ENCODE measurements at regions not wholly inside any gene's neighbourhood (a gene's known extent, or its start where the extent isn't known, plus 50 kb on each side); places are given as distances from the start of the nearest gene placed in this dataset.

DNA sequence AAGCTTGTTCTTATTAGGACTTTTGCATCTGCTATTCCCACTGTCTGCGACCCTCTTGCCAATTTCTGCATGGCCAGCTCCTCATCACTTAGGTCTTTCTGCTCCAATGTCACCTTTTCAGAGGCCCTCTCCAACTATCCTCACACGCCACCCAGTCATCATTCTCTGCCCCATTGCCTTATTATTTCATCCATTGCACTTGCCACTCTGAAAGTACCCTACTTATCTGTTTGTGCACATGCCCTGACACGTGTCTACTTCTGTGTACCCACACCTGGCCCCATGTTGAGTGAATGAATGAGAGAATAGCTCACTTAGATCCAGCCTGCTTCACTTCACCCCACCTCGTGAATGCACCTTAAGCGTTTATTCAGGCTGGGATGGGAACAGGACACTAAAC, 218.7 kb upstream of the TBX3 start:
- no peak overlapping the region for H3K4me3 ChIP-seq
- H2AFZ ChIP-seq, result no peak overlapping the region
- H3K36me3 ChIP-seq (ENCODE audit: low read depth), result no peaks in the 10 kb centered on the region
- 0 out of 2 replicates have a peak overlapping the region, but pooled peaks have one; percentile 21 for H3K27ac ChIP-seq
- H3K79me2 ChIP-seq (ENCODE audit: insufficient read depth), result no peaks in the 10 kb centered on the region
- no peaks in the 10 kb centered on the region for H3K9me3 ChIP-seq (ENCODE audit: low read depth)
- no peaks in the 10 kb centered on the region for H4K20me1 ChIP-seq (ENCODE audit: insufficient read depth)
- H3F3A ChIP-seq (ENCODE audit: insufficient read depth), result peaks cover 16% of the 10 kb centered on the region
- TF ChIP-seq EZH2phosphoT487 (IDR thresholded peaks at IDR 0.05; ENCODE audit: insufficient read depth, low read depth) (no peak), EZH2 (IDR thresholded peaks at IDR 0.05; ENCODE audit: insufficient read depth, poor library complexity, severe bottlenecking) (no peak)
- 73 to 77% methylated on average over 5 of the region's 5 CpGs for WGBS, 2 experiments (ENCODE audit: low coverage in 1 of 2, low lambda C conversion rate in 2 of 2, missing lambda C conversion rate in 2 of 2)
- no peak overlapping the region for H3K9ac ChIP-seq
- DNase-seq, result no peak
- no peaks in the 10 kb centered on the region for H3K27me3 ChIP-seq (replicated peaks; ENCODE audit: insufficient read depth)
- peak overlapping the region; percentile 17 for H3K4me2 ChIP-seq (ENCODE audit: unreplicated experiment)
- H3K4me1 ChIP-seq (ENCODE audit: insufficient read depth), result peaks cover 21% of the 10 kb centered on the region
- H3K9me2 ChIP-seq (ENCODE audit: insufficient read depth), result no peaks in the 10 kb centered on the region
- in situ Hi-C loops (cut with MboI), result no loop called here

GRCh38 chr12:114901316-114901715, 217.3 kb upstream of the TBX3 start:
- in situ Hi-C loops (cut with MboI), result no loop called here
- no peak for TF ChIP-seq EZH2phosphoT487 (IDR thresholded peaks at IDR 0.05; ENCODE audit: insufficient read depth, low read depth)
- TF ChIP-seq EZH2 (IDR thresholded peaks at IDR 0.05; ENCODE audit: insufficient read depth, poor library complexity, severe bottlenecking), result no peak
- peaks cover 16% of the 10 kb centered on the region for H3F3A ChIP-seq (ENCODE audit: insufficient read depth)
- peaks cover 21% of the 10 kb centered on the region for H3K4me1 ChIP-seq (ENCODE audit: insufficient read depth)
- H3K9ac ChIP-seq, result no peak overlapping the region
- H3K4me3 ChIP-seq, result no peak overlapping the region
- H3K79me2 ChIP-seq (ENCODE audit: insufficient read depth), result no peaks in the 10 kb centered on the region
- H3K9me2 ChIP-seq (ENCODE audit: insufficient read depth), result no peaks in the 10 kb centered on the region
- DNase-seq, result peak; percentile 28
- H3K4me2 ChIP-seq (ENCODE audit: unreplicated experiment), result no peak overlapping the region
- H2AFZ ChIP-seq, result no peak overlapping the region
- H3K9me3 ChIP-seq (ENCODE audit: low read depth), result no peaks in the 10 kb centered on the region
- H3K36me3 ChIP-seq (ENCODE audit: low read depth), result no peaks in the 10 kb centered on the region
- no peaks in the 10 kb centered on the region for H3K27me3 ChIP-seq (replicated peaks; ENCODE audit: insufficient read depth)
- no peaks in the 10 kb centered on the region for H4K20me1 ChIP-seq (ENCODE audit: insufficient read depth)
- H3K27ac ChIP-seq, result no peak overlapping the region
- 45 to 54% methylated on average over 4 of the region's 4 CpGs for WGBS, 2 experiments (ENCODE audit: low coverage in 1 of 2, low lambda C conversion rate in 2 of 2, missing lambda C conversion rate in 2 of 2)

DNA sequence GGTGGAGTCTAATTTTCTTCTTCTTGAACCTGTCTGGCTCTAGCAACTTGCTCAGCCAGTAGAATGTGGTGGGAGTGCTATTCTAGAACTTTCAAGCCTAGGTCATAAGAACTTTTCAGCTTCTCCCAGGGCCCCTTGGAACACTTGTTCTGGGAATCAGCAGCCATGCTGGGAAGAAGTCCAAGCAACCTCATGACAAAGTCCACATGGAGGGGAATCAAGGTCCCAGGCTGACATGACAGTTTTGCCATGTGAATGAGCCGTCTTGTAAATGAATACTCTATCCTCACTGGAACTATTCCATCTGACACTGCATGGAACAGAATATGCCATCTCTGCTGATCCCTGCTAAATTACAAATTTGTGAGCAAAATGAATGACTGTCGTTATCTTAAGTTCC, 214.2 kb upstream of the TBX3 start:
- no peaks in the 10 kb centered on the region for H3K27me3 ChIP-seq (replicated peaks; ENCODE audit: insufficient read depth)
- 29 to 41% methylated on average over 2 of the region's 2 CpGs for WGBS, 2 experiments (ENCODE audit: low coverage in 1 of 2, low lambda C conversion rate in 2 of 2, missing lambda C conversion rate in 2 of 2)
- in situ Hi-C loops (cut with MboI), result no loop called here
- H3K4me1 ChIP-seq (ENCODE audit: insufficient read depth), result peaks cover 14% of the 10 kb centered on the region
- H2AFZ ChIP-seq, result no peak overlapping the region
- peaks cover 5% of the 10 kb centered on the region for H3F3A ChIP-seq (ENCODE audit: insufficient read depth)
- H3K9me3 ChIP-seq (ENCODE audit: low read depth), result no peaks in the 10 kb centered on the region
- DNase-seq, result no peak
- no peaks in the 10 kb centered on the region for H4K20me1 ChIP-seq (ENCODE audit: insufficient read depth)
- H3K36me3 ChIP-seq (ENCODE audit: low read depth), result no peaks in the 10 kb centered on the region
- H3K79me2 ChIP-seq (ENCODE audit: insufficient read depth), result no peaks in the 10 kb centered on the region
- TF ChIP-seq EZH2phosphoT487 (IDR thresholded peaks at IDR 0.05; ENCODE audit: insufficient read depth, low read depth) (no peak), EZH2 (IDR thresholded peaks at IDR 0.05; ENCODE audit: insufficient read depth, poor library complexity, severe bottlenecking) (no peak)
- no peaks in the 10 kb centered on the region for H3K9me2 ChIP-seq (ENCODE audit: insufficient read depth)
- H3K4me3 ChIP-seq, result no peak overlapping the region
- H3K9ac ChIP-seq, result no peak overlapping the region
- no peak overlapping the region for H3K4me2 ChIP-seq (ENCODE audit: unreplicated experiment)
- H3K27ac ChIP-seq, result no peak overlapping the region

DNA sequence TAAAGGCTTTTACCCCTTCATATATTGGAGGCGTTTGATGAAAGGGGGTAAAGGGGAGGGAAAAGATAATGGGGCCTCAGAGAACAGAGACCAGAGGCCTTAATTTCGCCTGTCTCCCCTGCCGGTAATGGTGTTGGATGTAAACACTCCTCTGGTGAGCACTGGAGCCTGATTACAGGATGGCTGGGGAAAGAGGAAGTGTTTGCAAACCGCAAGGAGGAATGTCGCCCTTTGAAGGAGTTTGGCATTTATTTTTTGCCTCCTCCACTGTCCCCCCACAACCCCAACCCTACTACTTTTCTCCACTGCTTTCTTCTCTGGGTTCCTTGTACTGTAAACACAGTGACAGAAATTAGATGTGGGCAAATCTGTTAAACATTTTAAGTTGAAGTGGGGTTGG, 211.9 kb upstream of the TBX3 start:
- TF ChIP-seq EZH2 (IDR thresholded peaks at IDR 0.05; ENCODE audit: insufficient read depth, poor library complexity, severe bottlenecking) (no peak), EZH2phosphoT487 (IDR thresholded peaks at IDR 0.05; ENCODE audit: insufficient read depth, low read depth) (no peak)
- WGBS, 2 experiments (ENCODE audit: low coverage in 1 of 2, low lambda C conversion rate in 2 of 2, missing lambda C conversion rate in 2 of 2), result 85 to 92% methylated on average over 5 of the region's 5 CpGs
- H2AFZ ChIP-seq, result no peak overlapping the region

GRCh38 chr12:114895081-114895480, 211.1 kb upstream of the TBX3 start:
- 89 to 92% methylated on average over 4 of the region's 4 CpGs for WGBS, 2 experiments (ENCODE audit: low coverage in 1 of 2, low lambda C conversion rate in 2 of 2, missing lambda C conversion rate in 2 of 2)
- H2AFZ ChIP-seq, result no peak overlapping the region

More for the DNA sequence above, 211.9 kb upstream of the TBX3 start:
- Histone ChIP-seq H3K9me3 (ENCODE audit: low read depth) (no peaks in the 10 kb centered on the region), H3K9ac (no peak overlapping the region), H3K4me2 (ENCODE audit: unreplicated experiment) (no peak overlapping the region), H4K20me1 (ENCODE audit: insufficient read depth) (no peaks in the 10 kb centered on the region), H3K27ac (no peak overlapping the region), H3K27me3 (replicated peaks; ENCODE audit: insufficient read depth) (no peaks in the 10 kb centered on the region), H3K36me3 (ENCODE audit: low read depth) (no peaks in the 10 kb centered on the region), H3K79me2 (ENCODE audit: insufficient read depth) (no peaks in the 10 kb centered on the region), H3K4me3 (no peak overlapping the region), H3F3A (ENCODE audit: insufficient read depth) (no peaks in the 10 kb centered on the region), H3K4me1 (ENCODE audit: insufficient read depth) (no peaks in the 10 kb centered on the region), H3K9me2 (ENCODE audit: insufficient read depth) (no peaks in the 10 kb centered on the region)
- in situ Hi-C loops (cut with MboI), result no loop called here
- no peak for DNase-seq

More at GRCh38 chr12:114895081-114895480, 211.1 kb upstream of the TBX3 start:
- H3F3A ChIP-seq (ENCODE audit: insufficient read depth), result no peaks in the 10 kb centered on the region
- H3K4me1 ChIP-seq (ENCODE audit: insufficient read depth), result no peaks in the 10 kb centered on the region
- no peaks in the 10 kb centered on the region for H3K9me2 ChIP-seq (ENCODE audit: insufficient read depth)
- H3K4me2 ChIP-seq (ENCODE audit: unreplicated experiment), result no peak overlapping the region
- H3K27me3 ChIP-seq (replicated peaks; ENCODE audit: insufficient read depth), result no peaks in the 10 kb centered on the region
- H3K4me3 ChIP-seq, result no peak overlapping the region
- no peak overlapping the region for H3K9ac ChIP-seq
- no peaks in the 10 kb centered on the region for H4K20me1 ChIP-seq (ENCODE audit: insufficient read depth)
- no peaks in the 10 kb centered on the region for H3K9me3 ChIP-seq (ENCODE audit: low read depth)
- H3K36me3 ChIP-seq (ENCODE audit: low read depth), result no peaks in the 10 kb centered on the region
- no peaks in the 10 kb centered on the region for H3K79me2 ChIP-seq (ENCODE audit: insufficient read depth)
- H3K27ac ChIP-seq, result no peak overlapping the region
- no peak for TF ChIP-seq EZH2 (IDR thresholded peaks at IDR 0.05; ENCODE audit: insufficient read depth, poor library complexity, severe bottlenecking)
- no peak for TF ChIP-seq EZH2phosphoT487 (IDR thresholded peaks at IDR 0.05; ENCODE audit: insufficient read depth, low read depth)
- DNase-seq, result no peak
- in situ Hi-C loops (cut with MboI), result no loop called here

Measured in GM23248 (cell line).